ENCODE measurements at regions not wholly inside any gene's neighbourhood (a gene's known extent, or its start where the extent isn't known, plus 50 kb on each side); places are given as distances from the start of the nearest gene placed in this dataset.

- TF ChIP-seq USF2 (IDR thresholded peaks at IDR 0.05; ENCODE audit: low read depth, low read length), result no peak
- no peak for TF ChIP-seq CTCF (conservative IDR thresholded peaks at IDR 0.05; ENCODE audit: low read depth, low read length)
- no peak for TF ChIP-seq POLR2A (IDR thresholded peaks at IDR 0.05; ENCODE audit: low read depth, low read length)
- TF ChIP-seq FOS (IDR thresholded peaks at IDR 0.05; ENCODE audit: low read depth, low read length), result no peak
- TF ChIP-seq SMC3 (IDR thresholded peaks at IDR 0.05; ENCODE audit: low read depth, low read length), result no peak
- no peak for TF ChIP-seq MXI1 (IDR thresholded peaks at IDR 0.05; ENCODE audit: borderline replicate concordance, low read depth, low read length)
- TF ChIP-seq CEBPB (IDR thresholded peaks at IDR 0.05; ENCODE audit: low read depth, low read length), result no peak
- TF ChIP-seq RCOR1 (IDR thresholded peaks at IDR 0.05; ENCODE audit: insufficient replicate concordance, low read length), result no peak
Observed at GRCh38 chr13:85430216-85430794, 368.9 kb downstream of the SLITRK6 start.

Measured in IMR-90 (cell line).